H1 (cell line): ENCODE measurements at regions not wholly inside any gene's neighbourhood (a gene's known extent, or its start where the extent isn't known, plus 50 kb on each side); places are given as distances from the start of the nearest gene placed in this dataset.
"Not testable (repeated sequence)": the region's sequence is repeated elsewhere in the genome, so short reads cannot be mapped to it uniquely, and the experiment has no call there.

Experiments
- CEBPB ChIP-seq: IDR thresholded peaks from 2 replicates; pipeline ENCODE4 v1.6.1; 2012; ENCODE audit warnings: low read depth, low read length
- CHD2 ChIP-seq: IDR thresholded peaks from 2 replicates; pipeline ENCODE4 v1.6.1; 2012; ENCODE audit warnings: low read length, improper control_type of control experiment
- JUN ChIP-seq: IDR thresholded peaks from 2 replicates; pipeline ENCODE4 v1.6.1; 2011; ENCODE audit warnings: low read depth, mild to moderate bottlenecking, improper control_type of control experiment, low read length
- KDM5A ChIP-seq: fragments of 200-600 bp; IDR thresholded peaks from 2 replicates; pipeline ENCODE4 v1.7.1; 2012; ENCODE audit warnings: mild to moderate bottlenecking, low read length, inconsistent platforms, mixed read lengths
- NRF1 ChIP-seq: IDR thresholded peaks from 2 replicates; pipeline ENCODE4 v1.6.1; 2011; ENCODE audit warnings: mild to moderate bottlenecking, low read depth, low read length, improper control_type of control experiment
- POLR2A ChIP-seq, 2 experiments: IDR thresholded peaks; 1 replicate in 1 of 2; 2 replicates in 1 of 2; pipeline ENCODE4 v1.6.1; 2011; ENCODE audit warnings: low read depth in 2 of 2, low read length in 2 of 2, mild to moderate bottlenecking in 2 of 2; ENCODE audit errors: control extremely low read depth in 1 of 2
- POLR2AphosphoS5 ChIP-seq: IDR thresholded peaks from 2 replicates; pipeline ENCODE4 v1.6.1; 2011; ENCODE audit warnings: low read depth, low read length
- TAF1 ChIP-seq: IDR thresholded peaks from 2 replicates; pipeline ENCODE4 v1.6.1; 2011; ENCODE audit warnings: mild to moderate bottlenecking, low read depth, low read length
- YY1 ChIP-seq: IDR thresholded peaks from 2 replicates; pipeline ENCODE4 v1.6.1; 2011; ENCODE audit warnings: low read depth, mild to moderate bottlenecking, low read length
- ZNF274 ChIP-seq: IDR thresholded peaks from 2 replicates; pipeline ENCODE4 v1.7.0; 2012; ENCODE audit warnings: low read length, borderline replicate concordance; ENCODE audit errors: extremely low read depth
- TF ChIP-seq, protein P1 (sequence below): IDR thresholded peaks from 2 replicates; pipeline ENCODE4 v1.6.1; 2012; ENCODE audit warnings: inconsistent platforms
- TF ChIP-seq, protein P2 (sequence below), 3 experiments: IDR thresholded peaks; 1 replicate in 2 of 3; 2 replicates in 1 of 3; pipeline versions ENCODE4 v1.5.1 to v1.6.1; 2011; ENCODE audit warnings: low read length in 3 of 3, mild to moderate bottlenecking in 3 of 3, inconsistent platforms in 2 of 3, low read depth in 1 of 3, moderate library complexity in 1 of 3; ENCODE audit not compliant: insufficient read depth in 1 of 3; ENCODE audit errors: control extremely low read depth in 1 of 3

DNA sequence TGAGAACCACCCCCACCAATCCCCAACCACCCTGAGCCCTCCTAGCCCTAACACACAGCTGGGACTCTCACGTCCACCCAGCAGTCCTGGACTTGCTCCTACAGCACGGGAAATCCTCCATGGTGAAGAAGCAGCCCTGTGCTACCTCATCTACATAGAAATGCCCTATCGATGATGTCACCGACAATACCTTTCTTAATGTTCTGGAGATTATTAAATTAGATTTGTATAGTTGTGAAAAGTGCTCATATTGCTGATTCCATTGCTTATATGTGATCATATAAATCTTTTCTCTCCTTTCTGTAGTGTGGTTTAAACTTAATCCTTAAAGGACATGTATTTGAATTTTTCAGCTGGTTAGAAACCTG lies 97.1 kb downstream of the PPIAL4G start:
- not testable (repeated sequence) for TF ChIP-seq POLR2AphosphoS5; JUN; CEBPB; ZNF274; KDM5A; CHD2; NRF1; TAF1; YY1; POLR2A (IDR thresholded peaks at IDR 0.05; ENCODE audit: control extremely low read depth in 1 of 2, low read depth in 2 of 2, low read length in 2 of 2)
- TF ChIP-seq, protein P1, sequence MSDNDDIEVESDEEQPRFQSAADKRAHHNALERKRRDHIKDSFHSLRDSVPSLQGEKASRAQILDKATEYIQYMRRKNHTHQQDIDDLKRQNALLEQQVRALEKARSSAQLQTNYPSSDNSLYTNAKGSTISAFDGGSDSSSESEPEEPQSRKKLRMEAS = not testable (repeated sequence)
- TF ChIP-seq, protein P2, sequence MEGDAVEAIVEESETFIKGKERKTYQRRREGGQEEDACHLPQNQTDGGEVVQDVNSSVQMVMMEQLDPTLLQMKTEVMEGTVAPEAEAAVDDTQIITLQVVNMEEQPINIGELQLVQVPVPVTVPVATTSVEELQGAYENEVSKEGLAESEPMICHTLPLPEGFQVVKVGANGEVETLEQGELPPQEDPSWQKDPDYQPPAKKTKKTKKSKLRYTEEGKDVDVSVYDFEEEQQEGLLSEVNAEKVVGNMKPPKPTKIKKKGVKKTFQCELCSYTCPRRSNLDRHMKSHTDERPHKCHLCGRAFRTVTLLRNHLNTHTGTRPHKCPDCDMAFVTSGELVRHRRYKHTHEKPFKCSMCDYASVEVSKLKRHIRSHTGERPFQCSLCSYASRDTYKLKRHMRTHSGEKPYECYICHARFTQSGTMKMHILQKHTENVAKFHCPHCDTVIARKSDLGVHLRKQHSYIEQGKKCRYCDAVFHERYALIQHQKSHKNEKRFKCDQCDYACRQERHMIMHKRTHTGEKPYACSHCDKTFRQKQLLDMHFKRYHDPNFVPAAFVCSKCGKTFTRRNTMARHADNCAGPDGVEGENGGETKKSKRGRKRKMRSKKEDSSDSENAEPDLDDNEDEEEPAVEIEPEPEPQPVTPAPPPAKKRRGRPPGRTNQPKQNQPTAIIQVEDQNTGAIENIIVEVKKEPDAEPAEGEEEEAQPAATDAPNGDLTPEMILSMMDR (IDR thresholded peaks at IDR 0.05; ENCODE audit: control extremely low read depth in 1 of 3, insufficient read depth in 1 of 3, low read depth in 1 of 3, low read length in 3 of 3) = not testable (repeated sequence)
